HG02588 (cell line): ENCODE measurements at regions not wholly inside any gene's neighbourhood (a gene's known extent, or its start where the extent isn't known, plus 50 kb on each side); places are given as distances from the start of the nearest gene placed in this dataset.

Experiments used
- ATAC-seq: cut with Tn5 transposase; IDR thresholded peaks from one replicate; pipeline ENCODE4 v1.9.1; 2021; ENCODE audit warnings: mild to moderate bottlenecking, moderate library complexity; ENCODE audit not compliant: unreplicated experiment

- ATAC-seq, result no peak
Observed at GRCh38 chr18:78677483-78678317, 301.9 kb upstream of the SALL3 start.

GRCh38 chr18:78678318-78678695, 301.3 kb upstream of the SALL3 start:
- no peak for ATAC-seq

GRCh38 chr18:78679031-78679430, 300.6 kb upstream of the SALL3 start:
- ATAC-seq, result no peak

GRCh38 chr18:78679613-78680260, 299.9 kb upstream of the SALL3 start:
- no peak for ATAC-seq

GRCh38 chr18:78681396-78681795, 298.2 kb upstream of the SALL3 start:
- ATAC-seq, result no peak

GRCh38 chr18:78681934-78682333, 297.7 kb upstream of the SALL3 start:
- no peak for ATAC-seq

- no peak for ATAC-seq
Observed at GRCh38 chr18:78682716-78683115, 296.9 kb upstream of the SALL3 start.

- no peak for ATAC-seq
Observed at GRCh38 chr18:78683191-78684010, 296.2 kb upstream of the SALL3 start.

- ATAC-seq, result no peak
Observed at GRCh38 chr18:78685250-78685979, 294.2 kb upstream of the SALL3 start.

- no peak for ATAC-seq
Observed at GRCh38 chr18:78685980-78686530, 293.6 kb upstream of the SALL3 start.

- ATAC-seq, result no peak
Observed at GRCh38 chr18:78686976-78687685, 292.5 kb upstream of the SALL3 start.

- ATAC-seq, result no peak
Observed at GRCh38 chr18:78687736-78688135, 291.9 kb upstream of the SALL3 start.

- ATAC-seq, result no peak
Observed at GRCh38 chr18:78688249-78688648, 291.4 kb upstream of the SALL3 start.

- ATAC-seq, result no peak
Observed at GRCh38 chr18:78688916-78689315, 290.7 kb upstream of the SALL3 start.

- no peak for ATAC-seq
Observed at GRCh38 chr18:78689606-78690005, 290.0 kb upstream of the SALL3 start.

GRCh38 chr18:78692105-78692504, 287.5 kb upstream of the SALL3 start:
- no peak for ATAC-seq

GRCh38 chr18:78693429-78693828, 286.2 kb upstream of the SALL3 start:
- no peak for ATAC-seq

GRCh38 chr18:78696698-78697435, 282.8 kb upstream of the SALL3 start:
- ATAC-seq, result no peak

GRCh38 chr18:78697446-78697845, 282.2 kb upstream of the SALL3 start:
- ATAC-seq, result no peak
